ENCODE measurements at regions not wholly inside any gene's neighbourhood (a gene's known extent, or its start where the extent isn't known, plus 50 kb on each side); places are given as distances from the start of the nearest gene placed in this dataset.

DNA sequence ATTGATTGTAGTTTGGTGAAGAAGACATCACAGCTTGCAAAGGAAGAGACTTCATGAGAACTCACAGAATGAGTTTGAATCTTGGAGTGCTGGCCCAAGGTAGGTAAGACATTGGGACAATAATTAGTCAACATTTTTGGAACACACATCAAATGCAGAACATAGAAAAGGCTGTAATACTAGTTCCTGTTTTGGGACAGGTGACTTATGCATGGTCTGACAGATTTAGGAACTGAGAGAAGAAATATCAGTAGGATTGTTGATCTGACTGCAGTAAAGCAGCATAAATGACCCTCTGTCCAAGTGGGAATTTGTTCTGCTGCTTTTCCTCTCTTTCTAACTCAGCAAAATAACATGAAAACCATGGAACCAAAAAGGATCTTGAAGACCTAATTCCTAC is 102.3 kb upstream of the MAP3K7 start:
- DNase-seq (no peak), ATAC-seq (no peak)
- Histone ChIP-seq H3K4me1 (no peaks in the 10 kb centered on the region), H3K4me3 (no peak overlapping the region), H3K27me3 (peaks cover 0 to 5% (median 0%) of the 10 kb centered on the region in 9 donors), H3K36me3 (no peaks in the 10 kb centered on the region), H3K9me3 (no peaks in the 10 kb centered on the region), H3K27ac (no peak overlapping the region)
- TF ChIP-seq CTCF (IDR thresholded peaks at IDR 0.05) (no peak), POLR2A (IDR thresholded peaks at IDR 0.05) (no peak)
- intact Hi-C loops (cut with DNase I): no loop called here

- DNase-seq (no peak), ATAC-seq (no peak)
- 66 to 74% (median 71%) methylated on average over 3 of the region's 3 CpGs for WGBS, 4 donors
- Histone ChIP-seq H3K9me3 (no peaks in the 10 kb centered on the region), H3K36me3 (no peaks in the 10 kb centered on the region), H3K4me3 (no peak overlapping the region), H3K27me3 (peaks cover 0 to 5% (median 0%) of the 10 kb centered on the region in 9 donors), H3K27ac (no peak overlapping the region), H3K4me1 (no peaks in the 10 kb centered on the region)
- intact Hi-C loops (cut with DNase I): no loop called here
- TF ChIP-seq CTCF (IDR thresholded peaks at IDR 0.05) (no peak), POLR2A (IDR thresholded peaks at IDR 0.05) (no peak)
These were observed 101.0 kb upstream of the MAP3K7 start for GRCh38 chr6:90687775-90688380.

GRCh38 chr6:90681863-90682262 is 95.0 kb upstream of the MAP3K7 start:
- Histone ChIP-seq H3K9me3 (no peaks in the 10 kb centered on the region), H3K36me3 (no peaks in the 10 kb centered on the region), H3K27me3 (peaks cover 0 to 5% (median 0%) of the 10 kb centered on the region in 9 donors), H3K4me1 (no peaks in the 10 kb centered on the region), H3K4me3 (no peak overlapping the region), H3K27ac (no peak overlapping the region)
- intact Hi-C loops (cut with DNase I): no loop called here
- DNase-seq (no peak), ATAC-seq (no peak)
- TF ChIP-seq CTCF (IDR thresholded peaks at IDR 0.05) (no peak), POLR2A (IDR thresholded peaks at IDR 0.05) (no peak)
- WGBS, 4 donors: 66 to 81% (median 79%) methylated on average over 2 of the region's 2 CpGs

GRCh38 chr6:90678049-90678779 is 91.3 kb upstream of the MAP3K7 start:
- no peaks in the 10 kb centered on the region for H3K27me3 ChIP-seq
- ATAC-seq (peak; percentile 51 to 97 (median 76)), DNase-seq (peak in 2 of 5 donors; percentile 13 to 37)
- H3K4me1 ChIP-seq: no peaks in the 10 kb centered on the region
- H3K4me3 ChIP-seq: no peak overlapping the region
- intact Hi-C loops (cut with DNase I): no loop called here
- no peaks in the 10 kb centered on the region for H3K36me3 ChIP-seq
- WGBS, 4 donors: 23 to 31% (median 27%) methylated on average over 10 of the region's 10 CpGs
- no peaks in the 10 kb centered on the region for H3K9me3 ChIP-seq
- TF ChIP-seq POLR2A (IDR thresholded peaks at IDR 0.05) (no peak), CTCF (IDR thresholded peaks at IDR 0.05) (no peak)
- H3K27ac ChIP-seq: no peak overlapping the region
